OCI-LY7 (cell line): ENCODE measurements at regions not wholly inside any gene's neighbourhood (a gene's known extent, or its start where the extent isn't known, plus 50 kb on each side); places are given as distances from the start of the nearest gene placed in this dataset.

ENCODE experiments used
- BruUV-seq: library from RNA; stranded (reverse); fragments of 400-500 nt; replicated peaks from 2 replicates; lab custom pipeline; 2021; lab: Mats Ljungman, UMichigan
- CTCF ChIA-PET: fragments of 300-600 bp; sonication (Branson Sonifier 250); formaldehyde crosslinking; loops from one replicate; lab custom pipeline; 2022; ENCODE audit warnings: antibody characterized with exemption; ENCODE audit not compliant: unreplicated experiment; lab: Charles Lee
- POLR2A ChIA-PET: fragments of 300-600 bp; sonication (Branson Sonifier 250); formaldehyde crosslinking; loops from one replicate; lab custom pipeline; 2022; ENCODE audit warnings: antibody characterized with exemption; lab: Charles Lee
- DNase-seq: peaks from one replicate; pipeline ENCODE4 v3.0.0-alpha.2; 2015; ENCODE audit warnings: low spot score
- H2AFZ ChIP-seq: fragments of 200-600 bp; sonication (generic), shearing (Covaris generic); 2 replicates; pipeline ENCODE4 v1.6.1; 2014; ENCODE audit warnings: mild to moderate bottlenecking, antibody characterized with exemption, low read length, moderate library complexity
- H3K27ac ChIP-seq: fragments of 200-600 bp; sonication (generic); 2 replicates; pipeline ENCODE4 v1.5.1; 2014; ENCODE audit warnings: mixed run types, low read depth, mild to moderate bottlenecking, moderate library complexity, low read length, inconsistent platforms; ENCODE audit not compliant: poor library complexity, severe bottlenecking
- H3K36me3 ChIP-seq: fragments of 200-600 bp; sonication (generic); 2 replicates; pipeline ENCODE4 v1.6.1; 2014; ENCODE audit warnings: mild to moderate bottlenecking, antibody characterized with exemption, low read length, moderate library complexity, mixed read lengths; ENCODE audit not compliant: insufficient read depth
- H3K4me1 ChIP-seq: fragments of 200-600 bp; sonication (generic); 2 replicates; pipeline ENCODE4 v1.5.1; 2014; ENCODE audit warnings: mild to moderate bottlenecking, low read length; ENCODE audit not compliant: insufficient read depth, poor library complexity, severe bottlenecking
- H3K4me2 ChIP-seq: fragments of 200-600 bp; sonication (generic); 2 replicates; pipeline ENCODE4 v1.6.1; 2014; ENCODE audit warnings: mild to moderate bottlenecking, low read length
- H3K4me3 ChIP-seq: fragments of 200-600 bp; sonication (generic); 2 replicates; pipeline ENCODE4 v1.5.1; 2014; ENCODE audit warnings: mild to moderate bottlenecking, low read depth, low read length; ENCODE audit not compliant: poor library complexity, severe bottlenecking
- H3K79me2 ChIP-seq: fragments of 200-600 bp; sonication (generic); 2 replicates; pipeline ENCODE4 v1.6.1; 2016; ENCODE audit warnings: low read depth, mild to moderate bottlenecking, low read length, moderate library complexity, mixed read lengths; ENCODE audit not compliant: insufficient read depth
- H3K9me2 ChIP-seq: fragments of 200-600 bp; sonication (generic); 2 replicates; pipeline ENCODE4 v1.6.1; 2016; ENCODE audit warnings: mild to moderate bottlenecking, low read length, mixed read lengths; ENCODE audit not compliant: insufficient read depth
- H3K9me3 ChIP-seq: fragments of 200-600 bp; sonication (generic); 2 replicates; pipeline ENCODE4 v1.6.1; 2014; ENCODE audit warnings: mild to moderate bottlenecking, mixed run types, low read length, mixed read lengths
- H4K20me1 ChIP-seq: fragments of 200-600 bp; sonication (generic); 2 replicates; pipeline ENCODE4 v1.6.1; 2014; ENCODE audit warnings: mild to moderate bottlenecking, antibody characterized with exemption, low read length, moderate library complexity, mixed read lengths; ENCODE audit not compliant: insufficient read depth
- CTCF ChIP-seq: fragments of 200-600 bp; sonication (generic); conservative IDR thresholded peaks from 2 replicates; pipeline ENCODE4 v1.5.1; 2014; ENCODE audit warnings: mild to moderate bottlenecking, antibody characterized with exemption, low read length, moderate library complexity, mixed read lengths
- EZH2phosphoT487 ChIP-seq: fragments of 200-600 bp; sonication (generic); IDR thresholded peaks from 2 replicates; pipeline ENCODE4 v1.6.1; 2018; ENCODE audit warnings: low read depth, borderline replicate concordance, mild to moderate bottlenecking, mixed run types, antibody characterized with exemption, low read length, moderate library complexity, mixed read lengths
- intact Hi-C: fragments of 100-400 bp; cut with micrococcal nuclease; formaldehyde crosslinking; loops from one replicate; pipeline ENCODE4 v1.10.0; 2022; ENCODE audit not compliant: unreplicated experiment

- TF ChIP-seq CTCF (no peak), EZH2phosphoT487 (no peak)
- CTCF ChIA-PET = no interaction called here
- no peak for DNase-seq
- no peaks in the 10 kb centered on the region for H3K79me2 ChIP-seq
- BruUV-seq = no TSS peak
- no peaks in the 10 kb centered on the region for H3K9me3 ChIP-seq
- POLR2A ChIA-PET = no interaction called here
- no peak overlapping the region for H3K27ac ChIP-seq
- intact Hi-C loops = no loop called here
- H3K4me2 ChIP-seq = no peak overlapping the region
- H2AFZ ChIP-seq = no peak overlapping the region
- H3K4me1 ChIP-seq = no peaks in the 10 kb centered on the region
- H4K20me1 ChIP-seq = no peaks in the 10 kb centered on the region
- H3K9me2 ChIP-seq = no peaks in the 10 kb centered on the region
- no peak overlapping the region for H3K4me3 ChIP-seq
- no peaks in the 10 kb centered on the region for H3K36me3 ChIP-seq
These were observed 284.3 kb upstream of the NR5A2 start for GRCh38 chr1:199743227-199743626.

GRCh38 chr1:199746666-199747384, 280.7 kb upstream of the NR5A2 start:
- H3K4me1 ChIP-seq = no peaks in the 10 kb centered on the region
- H2AFZ ChIP-seq = no peak overlapping the region
- TF ChIP-seq EZH2phosphoT487 (no peak), CTCF (no peak)
- POLR2A ChIA-PET = interaction anchor here (0.6 kb wide), 2 partner anchors 36 to 543 kb away, joined by 3 read pairs; no protein-coding TSS in a partner anchor
- no peaks in the 10 kb centered on the region for H4K20me1 ChIP-seq
- intact Hi-C loops = no loop called here
- H3K4me2 ChIP-seq = no peak overlapping the region
- DNase-seq = no peak
- no peak overlapping the region for H3K4me3 ChIP-seq
- H3K79me2 ChIP-seq = no peaks in the 10 kb centered on the region
- H3K27ac ChIP-seq = no peak overlapping the region
- no peaks in the 10 kb centered on the region for H3K9me3 ChIP-seq
- no TSS peak for BruUV-seq
- H3K9me2 ChIP-seq = no peaks in the 10 kb centered on the region
- no peaks in the 10 kb centered on the region for H3K36me3 ChIP-seq
- CTCF ChIA-PET = no interaction called here

- Histone ChIP-seq H3K27ac (no peak overlapping the region), H3K9me3 (no peaks in the 10 kb centered on the region), H3K4me2 (no peak overlapping the region), H3K79me2 (no peaks in the 10 kb centered on the region), H4K20me1 (no peaks in the 10 kb centered on the region), H3K4me3 (no peak overlapping the region), H3K36me3 (no peaks in the 10 kb centered on the region), H3K4me1 (no peaks in the 10 kb centered on the region), H3K9me2 (no peaks in the 10 kb centered on the region), H2AFZ (no peak overlapping the region)
- TF ChIP-seq CTCF (no peak), EZH2phosphoT487 (no peak)
- BruUV-seq = no TSS peak
- no peak for DNase-seq
- ChIA-PET CTCF (no interaction called here), POLR2A (no interaction called here)
- intact Hi-C loops = no loop called here
These were observed 279.5 kb upstream of the NR5A2 start for GRCh38 chr1:199747984-199748383.
